ENCODE measurements at regions not wholly inside any gene's neighbourhood (a gene's known extent, or its start where the extent isn't known, plus 50 kb on each side); places are given as distances from the start of the nearest gene placed in this dataset.
"Not testable (repeated sequence)": the region's sequence is repeated elsewhere in the genome, so short reads cannot be mapped to it uniquely, and the experiment has no call there.

DNA sequence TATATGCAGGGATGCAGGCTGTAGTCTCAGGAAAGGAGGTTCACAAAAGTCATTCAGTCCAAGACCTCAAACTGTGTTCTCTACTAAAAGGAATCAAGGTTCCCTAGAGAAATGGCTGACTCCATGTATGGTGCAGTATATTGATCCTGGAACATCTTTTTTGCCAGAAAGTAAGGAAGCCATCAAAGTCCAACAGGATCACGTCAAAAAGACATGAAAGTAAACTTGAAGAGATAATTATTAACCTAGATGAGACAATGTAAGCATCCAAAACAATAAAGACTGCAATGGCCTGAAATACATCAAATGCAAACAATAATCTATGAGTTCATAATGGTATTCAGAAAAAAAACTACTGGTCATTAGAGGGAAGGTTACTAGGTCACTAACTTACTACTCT, 115.6 kb upstream of the FABP2 start:
- DNase-seq; H3K27ac ChIP-seq (ENCODE audit: low read depth, low read length); H3K27me3 ChIP-seq (ENCODE audit: control insufficient read depth, insufficient read depth, low read length, poor library complexity, severe bottlenecking); H3K9me3 Mint-ChIP-seq; H3K36me3 ChIP-seq (ENCODE audit: control insufficient read depth, insufficient read depth, low read length); H3K9me3 ChIP-seq (ENCODE audit: control insufficient read depth, low read length); H3K4me3 Mint-ChIP-seq; H3K4me1 ChIP-seq (ENCODE audit: control insufficient read depth, insufficient read depth, low read length); H3K27me3 Mint-ChIP-seq (ENCODE audit: insufficient read depth); H3K27ac Mint-ChIP-seq; H3K4me1 Mint-ChIP-seq; H3K4me3 ChIP-seq (ENCODE audit: low read length); H3K9ac ChIP-seq (ENCODE audit: extremely low read depth, low read length, poor library complexity, severe bottlenecking): not testable (repeated sequence)
- peaks cover 12% of the 10 kb centered on the region for H3K36me3 Mint-ChIP-seq (ENCODE audit: low read depth)
- 100% methylated on average over 1 of the region's 1 CpG; no CpG with 5 or more reads in 1 of the 2 experiments for WGBS, 2 experiments (ENCODE audit: insufficient coverage in 1 of 2, insufficient read length in 1 of 2)

DNA sequence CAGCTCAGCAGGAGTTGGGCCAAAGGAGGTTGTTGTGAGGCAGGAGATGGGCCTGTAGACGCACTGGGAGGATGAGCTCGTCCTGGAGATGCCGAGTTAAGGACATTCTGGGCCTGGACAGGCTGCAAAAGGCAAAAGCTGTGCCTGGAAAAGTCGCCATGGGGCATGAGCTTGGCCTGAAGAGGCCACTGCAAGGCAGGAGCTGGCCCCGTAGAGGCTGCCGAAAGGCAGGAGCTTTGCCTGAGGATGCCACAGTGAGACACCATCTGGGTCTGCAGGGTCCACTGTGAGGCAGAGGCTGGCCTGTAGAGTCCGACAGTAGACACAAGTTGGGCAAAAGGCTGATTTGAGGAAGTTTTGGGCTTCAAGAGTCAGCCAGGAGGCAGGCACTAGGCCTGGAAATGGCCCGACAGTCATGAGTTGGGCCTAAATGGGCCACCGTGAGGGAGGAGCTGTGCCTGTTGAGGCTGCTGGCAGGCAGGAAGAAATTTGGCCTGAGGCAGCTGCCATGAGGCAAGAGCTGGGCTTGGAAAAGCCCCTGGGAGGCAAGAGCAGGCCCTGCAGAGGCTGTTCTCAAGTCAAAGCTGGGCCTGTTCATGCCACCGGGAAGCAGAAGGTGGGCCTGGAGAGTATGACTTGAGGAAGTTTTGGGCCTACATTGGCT, 86.8 kb upstream of the FABP2 start:
- H3K27me3 Mint-ChIP-seq (ENCODE audit: insufficient read depth); H3K4me3 Mint-ChIP-seq; H3K27ac ChIP-seq (ENCODE audit: low read depth, low read length); H3K4me1 Mint-ChIP-seq; H3K27me3 ChIP-seq (ENCODE audit: control insufficient read depth, insufficient read depth, low read length, poor library complexity, severe bottlenecking); H3K36me3 Mint-ChIP-seq (ENCODE audit: low read depth); H3K9ac ChIP-seq (ENCODE audit: extremely low read depth, low read length, poor library complexity, severe bottlenecking); H3K4me1 ChIP-seq (ENCODE audit: control insufficient read depth, insufficient read depth, low read length); H3K36me3 ChIP-seq (ENCODE audit: control insufficient read depth, insufficient read depth, low read length); H3K9me3 Mint-ChIP-seq; H3K27ac Mint-ChIP-seq; H3K4me3 ChIP-seq (ENCODE audit: low read length); DNase-seq; H3K9me3 ChIP-seq (ENCODE audit: control insufficient read depth, low read length): not testable (repeated sequence)
- 90 to 100% methylated on average over 3 to 7 of the region's 10 CpGs for WGBS, 2 experiments (ENCODE audit: insufficient coverage in 1 of 2, insufficient read length in 1 of 2)

DNA sequence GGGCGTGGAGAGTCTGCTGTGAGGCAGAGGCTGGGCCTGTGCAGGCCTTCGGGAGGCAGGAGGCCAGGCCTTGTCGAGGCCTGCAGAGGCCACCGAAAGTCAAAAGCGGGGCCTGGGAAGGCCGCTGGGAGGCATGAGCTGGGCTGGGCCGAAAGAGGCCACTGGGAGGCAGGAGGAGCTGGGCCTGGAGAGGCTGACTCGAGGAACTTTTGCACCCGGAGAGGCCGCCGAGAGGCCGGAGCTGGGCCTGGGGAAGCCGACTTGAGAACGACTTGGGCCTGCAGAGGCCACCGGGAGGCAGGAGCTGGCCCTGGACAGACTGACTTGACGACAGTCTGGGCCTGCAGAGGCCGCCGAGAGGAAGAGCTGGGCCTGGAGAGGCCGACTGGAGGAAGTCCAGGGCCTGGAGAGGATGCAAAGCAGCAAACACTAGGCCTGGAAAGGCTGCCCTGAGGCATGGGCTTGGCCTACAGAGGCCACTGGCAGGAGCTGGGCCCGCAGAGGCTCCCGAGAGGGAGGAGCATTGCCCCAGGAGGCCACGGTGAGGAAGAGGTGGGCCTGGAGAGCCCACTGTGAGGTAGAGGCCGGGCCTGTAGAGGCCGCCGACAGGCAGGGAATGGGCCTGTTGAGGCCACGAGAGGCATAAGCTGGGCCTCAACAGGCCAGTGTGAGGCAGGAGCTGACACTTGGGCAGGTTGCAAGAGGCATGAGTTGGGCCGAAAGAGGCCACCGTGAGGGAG, 85.0 kb upstream of the FABP2 start:
- not testable (repeated sequence) for DNase-seq; H3K27me3 Mint-ChIP-seq (ENCODE audit: insufficient read depth); H3K4me1 ChIP-seq (ENCODE audit: control insufficient read depth, insufficient read depth, low read length); H3K9me3 Mint-ChIP-seq; H3K4me3 Mint-ChIP-seq; H3K4me3 ChIP-seq (ENCODE audit: low read length); H3K9me3 ChIP-seq (ENCODE audit: control insufficient read depth, low read length); H3K27ac Mint-ChIP-seq; H3K36me3 Mint-ChIP-seq (ENCODE audit: low read depth); H3K27me3 ChIP-seq (ENCODE audit: control insufficient read depth, insufficient read depth, low read length, poor library complexity, severe bottlenecking); H3K36me3 ChIP-seq (ENCODE audit: control insufficient read depth, insufficient read depth, low read length); H3K9ac ChIP-seq (ENCODE audit: extremely low read depth, low read length, poor library complexity, severe bottlenecking); H3K27ac ChIP-seq (ENCODE audit: low read depth, low read length); H3K4me1 Mint-ChIP-seq
- 90 to 93% methylated on average over 9 to 27 of the region's 28 CpGs for WGBS, 2 experiments (ENCODE audit: insufficient coverage in 1 of 2, insufficient read length in 1 of 2)

DNA sequence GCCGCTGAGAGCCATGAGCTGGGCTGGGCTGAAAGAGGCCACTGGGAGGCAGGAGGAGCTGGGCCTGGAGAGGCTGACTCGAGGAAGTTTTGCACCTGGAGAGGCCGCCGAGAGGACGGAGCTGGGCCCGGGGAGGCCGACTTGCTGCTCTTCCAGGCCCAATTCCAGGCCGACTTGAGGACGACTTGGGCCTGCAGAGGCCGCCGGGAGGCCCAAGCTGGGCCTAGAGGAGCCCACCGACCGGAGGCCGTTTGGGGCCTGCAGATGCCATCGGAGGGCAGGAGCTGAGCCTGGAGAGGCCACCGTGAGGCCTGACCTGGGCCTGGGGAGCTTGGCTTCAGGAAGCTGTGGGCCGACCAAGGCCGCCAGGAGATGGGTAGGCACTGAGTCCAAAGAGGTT, 84.1 kb upstream of the FABP2 start:
- not testable (repeated sequence) for DNase-seq; H3K36me3 Mint-ChIP-seq (ENCODE audit: low read depth); H3K9ac ChIP-seq (ENCODE audit: extremely low read depth, low read length, poor library complexity, severe bottlenecking)

DNA sequence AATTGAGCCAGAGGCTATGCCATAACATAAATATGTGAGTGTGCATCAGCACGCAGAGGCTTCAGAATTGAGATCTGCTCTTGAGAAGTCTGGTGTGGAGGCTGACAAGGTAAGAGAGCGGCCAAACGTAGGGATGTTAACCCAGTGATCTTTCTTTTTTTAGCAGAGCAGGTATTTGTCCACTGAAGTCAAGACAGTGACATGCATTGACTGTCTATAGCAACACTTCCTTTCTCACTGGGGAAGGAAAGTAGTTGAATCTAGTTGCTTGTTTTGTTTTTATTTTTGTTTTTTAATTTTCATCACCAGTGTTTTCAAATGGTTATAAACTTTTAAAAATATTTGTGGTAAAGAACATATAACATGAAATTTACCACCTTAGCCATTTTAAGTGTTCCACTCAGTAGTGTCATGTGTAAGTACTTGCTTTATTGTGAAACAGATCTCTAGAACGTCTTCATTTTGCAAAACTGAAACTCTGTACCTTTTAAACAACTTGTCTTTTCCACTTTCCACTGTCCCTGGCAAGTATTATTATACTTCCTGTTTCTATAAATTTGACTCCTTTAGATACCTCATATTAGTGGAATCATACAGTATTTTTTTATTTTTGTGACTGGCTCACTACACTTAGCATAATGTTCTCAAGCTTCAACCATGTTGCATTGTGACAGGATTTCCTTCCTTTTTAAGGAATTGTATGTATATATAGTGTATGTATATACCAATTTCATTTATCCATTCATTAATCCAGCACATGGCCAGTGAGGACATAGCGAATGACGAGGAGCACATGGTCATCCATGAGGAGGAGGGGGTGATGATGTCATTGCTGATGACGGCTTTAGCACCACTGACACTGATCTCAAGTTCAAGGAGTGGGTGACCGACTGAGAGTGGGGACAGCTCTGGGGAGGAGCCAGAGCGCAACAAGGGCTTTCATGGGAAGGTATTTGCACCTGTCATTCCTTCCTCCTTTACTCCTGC, 80.7 kb upstream of the FABP2 start:
- not testable (repeated sequence) for H3K9ac ChIP-seq (ENCODE audit: extremely low read depth, low read length, poor library complexity, severe bottlenecking); H3K27ac ChIP-seq (ENCODE audit: low read depth, low read length); H3K4me3 ChIP-seq (ENCODE audit: low read length); H3K36me3 Mint-ChIP-seq (ENCODE audit: low read depth); H3K27ac Mint-ChIP-seq; H3K4me1 ChIP-seq (ENCODE audit: control insufficient read depth, insufficient read depth, low read length); H3K4me1 Mint-ChIP-seq; H3K4me3 Mint-ChIP-seq; H3K9me3 Mint-ChIP-seq; DNase-seq; H3K9me3 ChIP-seq (ENCODE audit: control insufficient read depth, low read length); H3K36me3 ChIP-seq (ENCODE audit: control insufficient read depth, insufficient read depth, low read length); H3K27me3 Mint-ChIP-seq (ENCODE audit: insufficient read depth); H3K27me3 ChIP-seq (ENCODE audit: control insufficient read depth, insufficient read depth, low read length, poor library complexity, severe bottlenecking)
- WGBS, 2 experiments (ENCODE audit: insufficient coverage in 1 of 2, insufficient read length in 1 of 2): 93 to 100% methylated on average over 3 to 9 of the region's 9 CpGs

More for the DNA sequence above, 84.1 kb upstream of the FABP2 start:
- not testable (repeated sequence) for H3K9me3 ChIP-seq (ENCODE audit: control insufficient read depth, low read length); H3K4me1 ChIP-seq (ENCODE audit: control insufficient read depth, insufficient read depth, low read length); H3K27ac ChIP-seq (ENCODE audit: low read depth, low read length); H3K27ac Mint-ChIP-seq; H3K4me3 Mint-ChIP-seq; H3K9me3 Mint-ChIP-seq; H3K4me3 ChIP-seq (ENCODE audit: low read length); H3K4me1 Mint-ChIP-seq; H3K27me3 Mint-ChIP-seq (ENCODE audit: insufficient read depth); H3K27me3 ChIP-seq (ENCODE audit: control insufficient read depth, insufficient read depth, low read length, poor library complexity, severe bottlenecking); H3K36me3 ChIP-seq (ENCODE audit: control insufficient read depth, insufficient read depth, low read length)
- WGBS, 2 experiments (ENCODE audit: insufficient coverage in 1 of 2, insufficient read length in 1 of 2): 92 to 94% methylated on average over 4 to 12 of the region's 18 CpGs

DNA sequence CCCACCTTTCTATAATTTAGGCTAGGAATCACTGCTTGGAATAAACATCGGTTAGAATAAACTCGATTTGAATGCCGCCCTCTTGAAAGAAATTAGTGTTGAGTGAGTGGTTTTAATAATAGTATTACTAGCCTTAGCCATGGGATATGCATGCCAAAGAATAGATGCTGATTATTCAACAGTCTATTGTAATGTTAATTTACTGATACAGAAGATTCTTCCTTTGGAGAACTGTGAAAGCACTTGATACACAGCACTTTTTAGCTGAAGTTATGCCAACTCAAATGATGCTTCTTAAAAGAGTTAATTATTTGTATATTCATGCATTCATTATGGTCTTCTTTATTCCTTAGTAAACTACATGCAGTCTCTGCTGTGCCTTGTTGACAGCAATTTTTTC, 73.8 kb upstream of the FABP2 start:
- H3K36me3 Mint-ChIP-seq (ENCODE audit: low read depth); H3K27ac ChIP-seq (ENCODE audit: low read depth, low read length); H3K27me3 ChIP-seq (ENCODE audit: control insufficient read depth, insufficient read depth, low read length, poor library complexity, severe bottlenecking); DNase-seq; H3K27ac Mint-ChIP-seq; H3K9ac ChIP-seq (ENCODE audit: extremely low read depth, low read length, poor library complexity, severe bottlenecking); H3K36me3 ChIP-seq (ENCODE audit: control insufficient read depth, insufficient read depth, low read length); H3K4me1 ChIP-seq (ENCODE audit: control insufficient read depth, insufficient read depth, low read length); H3K4me3 ChIP-seq (ENCODE audit: low read length); H3K4me3 Mint-ChIP-seq; H3K9me3 ChIP-seq (ENCODE audit: control insufficient read depth, low read length); H3K4me1 Mint-ChIP-seq; H3K27me3 Mint-ChIP-seq (ENCODE audit: insufficient read depth); H3K9me3 Mint-ChIP-seq: not testable (repeated sequence)
- 80% methylated on average over 3 of the region's 3 CpGs; no CpG with 5 or more reads in 1 of the 2 experiments for WGBS, 2 experiments (ENCODE audit: insufficient coverage in 1 of 2, insufficient read length in 1 of 2)

Measured in endodermal cell (in vitro differentiated cells).